HG03571 (cell line): ENCODE measurements at regions not wholly inside any gene's neighbourhood (a gene's known extent, or its start where the extent isn't known, plus 50 kb on each side); places are given as distances from the start of the nearest gene placed in this dataset.
"Not testable (repeated sequence)": the region's sequence is repeated elsewhere in the genome, so short reads cannot be mapped to it uniquely, and the experiment has no call there.

Source experiments
- ATAC-seq: cut with Tn5 transposase; IDR thresholded peaks from one replicate; pipeline ENCODE4 v1.9.1; 2021; ENCODE audit not compliant: unreplicated experiment

DNA sequence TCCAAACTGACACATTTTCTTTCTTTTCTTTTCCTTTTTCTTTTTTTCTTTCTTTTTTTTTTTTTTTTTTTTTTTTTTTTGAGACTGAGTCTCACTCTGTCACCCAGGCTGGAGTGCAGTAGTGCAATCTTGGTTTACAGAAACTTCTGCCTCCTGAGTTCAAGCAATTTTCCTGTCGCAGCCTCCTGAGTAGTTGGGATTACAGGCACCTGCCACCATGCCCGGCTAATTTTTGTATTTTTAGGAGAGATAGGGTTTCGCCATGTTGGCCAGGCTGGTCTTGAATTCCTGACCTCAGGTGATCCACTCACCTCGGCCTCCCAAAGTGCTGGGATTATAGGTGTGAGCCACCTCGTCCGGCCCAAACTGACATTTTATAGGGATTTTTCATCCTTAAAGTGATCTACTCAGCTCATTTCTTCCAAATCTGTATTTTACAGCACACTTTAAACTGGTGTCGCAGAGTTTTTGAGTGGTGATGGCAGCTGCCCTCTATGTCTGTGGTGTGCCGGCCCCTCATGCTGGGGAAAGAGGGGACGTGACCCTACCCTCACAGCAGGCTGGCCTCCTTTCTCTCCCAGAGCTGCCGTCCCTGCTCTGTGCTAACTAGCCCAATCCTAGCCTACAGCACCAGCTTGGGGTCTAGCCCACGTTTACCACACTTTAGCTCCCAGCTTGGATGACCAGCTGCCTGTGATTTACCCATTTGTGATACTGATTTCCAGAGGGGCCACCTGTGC, 211.9 kb upstream of the HAAO start:
- not testable (repeated sequence) for ATAC-seq

DNA sequence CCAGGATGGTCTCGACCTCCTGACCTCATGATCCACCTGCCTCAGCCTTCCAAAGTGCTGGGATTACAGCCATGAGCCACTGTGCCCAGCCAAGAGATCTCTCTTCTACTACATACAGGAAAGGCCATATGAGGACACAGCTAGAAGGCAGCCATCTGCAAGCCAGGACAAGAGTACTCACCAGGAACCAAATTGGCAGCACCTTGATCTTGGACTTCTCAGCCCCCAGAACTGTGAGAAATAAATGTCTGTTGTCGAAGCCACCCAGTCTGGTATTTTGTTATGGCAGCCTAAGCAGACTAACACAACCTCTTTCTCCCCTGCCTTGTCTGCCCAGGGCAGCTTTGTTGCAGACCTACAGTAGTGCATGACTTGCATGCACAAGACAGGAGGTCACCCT, 211.3 kb upstream of the HAAO start:
- no peak for ATAC-seq

DNA sequence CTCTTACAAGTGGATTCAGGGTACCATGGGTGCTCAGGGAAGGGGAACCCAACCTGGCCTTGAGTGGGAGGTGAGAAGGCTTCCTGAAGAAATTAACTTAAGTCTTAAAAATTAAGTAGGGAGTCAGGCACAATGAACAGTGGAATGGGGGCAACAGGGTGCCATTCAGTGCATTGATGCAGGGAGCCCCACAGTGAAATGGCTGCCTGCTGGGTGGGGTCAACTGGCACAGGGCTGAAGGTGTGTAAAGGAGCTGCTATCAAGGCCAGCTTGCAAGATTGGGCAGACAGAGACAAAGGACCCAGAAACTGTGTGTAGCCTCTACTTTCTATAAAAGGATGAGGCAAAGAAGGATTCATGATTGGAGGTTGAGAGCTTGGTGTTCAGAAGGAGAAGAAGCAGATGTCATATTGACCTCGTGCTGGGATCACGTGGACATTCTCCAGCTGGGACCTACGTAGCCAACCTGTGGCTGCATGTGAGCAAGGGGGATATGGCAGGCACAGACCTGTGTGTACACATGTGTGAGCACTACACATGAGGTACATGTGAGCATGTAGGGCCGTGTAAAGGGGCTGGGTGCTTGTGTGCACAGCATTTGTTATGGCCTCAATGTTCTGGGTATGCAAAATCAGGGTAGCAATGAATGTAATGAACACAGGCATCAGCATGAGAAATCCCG, 209.5 kb upstream of the HAAO start:
- no peak for ATAC-seq

DNA sequence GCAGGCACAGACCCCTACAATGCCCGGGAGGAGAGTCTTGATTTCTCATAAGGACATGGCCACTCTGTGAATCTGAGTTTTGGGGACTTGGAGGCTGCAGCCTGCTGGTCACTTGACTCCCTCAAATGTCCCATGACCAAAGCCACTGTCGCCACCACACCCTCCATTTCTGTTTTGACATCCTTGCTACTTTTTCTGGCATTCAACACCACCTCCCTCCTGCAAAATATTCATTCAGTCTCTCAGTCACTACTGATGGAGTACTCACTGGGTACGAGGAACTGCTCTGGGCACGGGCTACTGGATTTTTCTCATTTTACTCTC, 208.6 kb upstream of the HAAO start:
- ATAC-seq: no peak

DNA sequence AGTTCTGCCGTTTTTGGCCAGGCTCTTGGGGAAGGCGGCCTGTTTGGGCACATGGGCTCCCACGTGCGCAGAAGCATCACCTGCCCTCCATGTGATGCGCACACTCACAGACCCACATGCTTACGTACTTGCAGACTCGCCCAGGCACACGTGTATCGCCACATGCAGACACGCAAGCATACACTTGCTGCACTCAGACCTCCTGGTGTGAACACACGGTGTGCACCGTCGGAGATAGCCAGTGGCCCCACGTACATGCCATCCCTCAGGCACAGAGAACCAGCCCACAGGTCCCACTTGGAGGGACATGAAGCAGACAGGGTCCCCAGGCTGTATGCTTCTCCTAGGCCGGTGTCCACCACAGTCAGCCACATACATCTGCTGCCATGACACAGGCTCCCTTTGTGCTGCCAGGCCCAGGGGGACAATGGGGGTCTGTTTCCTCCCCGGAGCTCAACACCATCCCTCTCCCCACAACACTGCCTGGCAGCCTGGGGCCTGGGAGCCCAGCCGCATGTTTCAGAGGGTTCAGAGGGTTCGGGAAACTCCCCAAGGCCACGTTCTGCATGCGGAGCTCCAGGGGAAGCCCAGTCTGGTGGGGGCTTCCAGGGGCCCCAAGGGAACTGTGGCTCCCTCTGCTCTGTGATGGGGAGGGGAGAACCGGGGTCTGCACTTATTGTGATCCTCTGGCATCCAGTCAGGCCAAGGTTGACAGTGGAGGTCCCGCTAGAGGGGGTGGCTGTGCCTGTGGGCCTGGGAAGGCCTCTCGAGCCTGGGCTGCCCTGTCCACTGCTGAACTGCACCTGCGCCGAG, 208.1 kb upstream of the HAAO start:
- no peak for ATAC-seq

DNA sequence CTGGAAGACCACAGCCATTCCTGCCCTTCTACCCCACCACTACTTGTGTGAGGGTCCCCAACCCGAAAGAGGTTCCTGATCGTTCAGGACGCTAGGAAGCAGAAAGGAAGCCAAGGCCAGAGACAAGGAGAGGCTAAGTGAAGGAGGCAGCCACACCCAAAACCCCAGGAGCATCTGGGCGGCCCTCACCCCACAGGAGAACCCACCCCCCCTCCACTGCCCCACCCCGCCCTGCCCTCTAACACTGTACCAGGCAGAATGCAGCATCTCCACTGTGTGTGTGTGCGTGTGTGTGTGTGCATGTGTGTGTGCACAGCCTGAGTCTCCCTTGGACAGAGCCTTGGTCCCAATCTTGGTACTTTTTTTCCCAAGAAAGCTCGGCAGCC, 207.5 kb upstream of the HAAO start:
- ATAC-seq: no peak

DNA sequence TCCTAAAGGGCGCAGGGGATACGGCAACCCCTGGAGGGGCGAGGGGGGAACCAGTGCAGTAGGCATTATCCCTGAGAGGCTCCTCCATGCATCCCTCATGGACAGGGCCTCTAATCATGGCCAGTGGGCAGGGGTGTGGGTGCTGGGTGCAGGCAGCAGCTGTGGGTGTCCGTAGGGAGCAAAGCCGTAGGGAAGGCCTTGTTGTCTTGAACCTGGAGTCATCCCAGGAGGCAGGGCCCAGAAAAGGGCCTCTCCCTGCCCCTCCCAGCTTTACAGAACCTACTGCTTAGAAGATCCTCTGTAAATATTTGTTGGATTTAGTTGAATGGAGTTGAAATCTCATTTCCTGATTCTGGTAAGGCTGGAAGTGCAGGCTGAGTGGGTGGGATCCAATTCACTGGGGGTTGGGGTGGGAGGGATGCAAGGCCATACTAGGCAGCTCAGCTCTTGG, 207.0 kb upstream of the HAAO start:
- ATAC-seq: no peak

DNA sequence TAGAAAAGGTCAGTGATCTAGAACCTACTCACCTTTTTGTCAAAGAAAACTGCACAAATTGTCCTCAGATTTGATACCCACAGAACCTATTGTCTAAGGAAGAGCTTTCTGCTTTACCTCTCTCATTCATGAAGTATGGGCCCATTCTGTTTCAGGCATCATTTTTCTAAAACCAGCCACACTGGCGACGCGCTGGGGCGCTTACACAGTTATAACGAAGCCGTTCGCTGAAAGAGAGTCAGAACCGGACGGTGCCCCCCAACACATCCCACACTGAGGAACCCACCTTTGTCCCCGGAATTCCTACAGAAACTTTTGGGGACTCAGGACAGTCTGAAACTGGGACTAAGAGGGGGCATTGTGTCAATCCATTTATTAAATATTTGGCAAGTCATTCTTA, 206.3 kb upstream of the HAAO start:
- ATAC-seq: no peak

DNA sequence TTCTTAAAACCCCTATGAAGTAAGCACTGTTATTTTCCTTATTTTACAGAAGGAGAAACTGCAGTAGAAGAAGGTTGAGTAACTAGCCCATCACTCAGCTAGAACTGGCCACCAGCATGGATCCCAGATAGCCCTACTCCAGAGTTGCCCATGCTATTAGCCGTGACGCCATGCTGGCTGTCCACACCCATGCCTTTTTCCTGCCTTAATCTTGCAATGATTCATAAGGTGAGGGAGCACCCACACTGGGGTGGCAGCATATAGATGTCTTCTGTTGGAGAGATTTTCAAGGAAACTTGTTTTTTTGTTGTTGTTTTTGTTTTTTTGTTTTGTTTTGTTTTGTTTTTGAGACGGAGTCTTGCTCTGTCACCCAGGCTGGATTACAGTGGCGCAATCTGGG, 204.1 kb upstream of the HAAO start:
- ATAC-seq: no peak

DNA sequence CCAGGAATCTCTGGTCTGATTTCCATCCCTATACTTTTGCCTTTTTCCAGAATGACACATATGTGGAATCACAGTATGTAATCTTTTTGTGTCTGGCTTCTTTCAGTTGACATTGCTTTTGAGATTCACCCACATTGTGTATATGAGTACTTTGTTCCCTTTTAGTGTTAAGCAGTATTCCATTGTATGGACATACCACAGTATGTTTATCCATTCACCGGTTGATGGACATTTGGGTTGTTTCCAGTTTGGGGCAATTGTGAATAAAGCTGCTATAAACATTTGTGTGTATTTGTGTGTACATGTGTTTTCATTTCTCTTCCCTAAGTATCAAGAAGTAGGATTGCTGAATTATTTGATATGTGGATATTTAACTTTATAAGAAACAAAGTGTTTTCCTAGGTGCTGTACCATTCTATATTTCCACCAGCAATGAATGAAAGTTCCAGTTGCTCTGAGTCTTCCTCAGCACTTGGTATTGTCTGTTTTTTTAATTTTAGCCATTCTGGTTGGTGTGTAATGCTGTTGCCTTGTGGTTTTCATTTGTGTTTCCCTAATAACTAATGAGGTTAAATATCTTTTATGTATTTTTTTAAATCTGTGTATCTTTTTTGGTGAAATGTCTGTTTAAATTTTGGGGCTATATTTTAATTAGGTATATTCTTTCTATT, 203.5 kb upstream of the HAAO start:
- no peak for ATAC-seq

DNA sequence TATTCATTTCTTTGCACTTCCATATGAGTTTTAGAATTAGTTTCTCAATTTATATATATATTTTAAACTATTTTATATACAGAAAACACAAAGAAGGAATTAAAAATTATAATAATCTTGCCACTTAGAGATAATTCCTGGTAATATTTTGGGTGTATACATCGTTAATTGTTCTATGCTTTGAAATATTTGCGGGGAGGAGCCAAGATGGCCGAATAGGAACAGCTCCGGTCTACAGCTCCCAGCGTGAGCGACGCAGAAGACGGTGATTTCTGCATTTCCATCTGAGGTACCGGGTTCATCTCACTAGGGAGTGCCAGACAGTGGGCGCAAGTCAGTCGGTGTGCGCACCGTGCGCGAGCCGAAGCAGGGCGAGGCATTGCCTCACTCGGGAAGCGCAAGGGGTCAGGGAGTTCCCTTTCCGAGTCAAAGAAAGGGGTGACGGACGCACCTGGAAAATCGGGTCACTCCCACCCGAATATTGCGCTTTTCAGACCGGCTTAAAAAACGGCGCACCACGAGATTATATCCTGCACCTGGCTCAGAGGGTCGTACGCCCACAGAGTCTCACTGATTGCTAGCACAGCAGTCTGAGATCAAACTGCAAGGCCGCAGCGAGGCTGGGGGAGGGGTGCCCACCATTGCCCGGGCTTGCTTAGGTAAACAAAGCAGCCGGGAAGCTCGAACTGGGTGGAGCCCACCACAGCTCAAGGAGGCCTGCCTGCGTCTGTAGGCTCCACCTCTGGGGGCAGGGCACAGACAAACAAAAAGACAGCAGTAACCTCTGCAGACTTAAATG, 197.1 kb upstream of the HAAO start:
- ATAC-seq: not testable (repeated sequence)

DNA sequence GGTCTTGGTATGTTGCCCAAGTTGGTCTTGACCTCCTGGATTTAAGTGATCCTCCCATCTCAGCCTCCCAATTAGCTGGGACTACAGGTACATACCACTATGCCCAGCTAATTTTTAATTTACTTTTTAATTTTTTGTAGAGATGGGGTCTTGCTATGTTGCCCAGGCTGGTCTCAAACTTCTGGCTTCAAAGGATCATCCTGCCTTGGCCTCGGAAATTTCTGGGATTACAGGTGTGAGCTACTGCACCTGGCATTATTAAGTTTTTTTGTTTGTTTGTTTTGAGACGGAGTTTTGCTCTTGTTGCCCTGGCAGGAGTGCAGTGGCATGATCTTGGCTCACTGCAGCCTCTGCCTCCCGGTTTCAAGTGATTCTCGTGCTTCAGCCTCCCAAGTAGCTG, 195.7 kb upstream of the HAAO start:
- not testable (repeated sequence) for ATAC-seq

DNA sequence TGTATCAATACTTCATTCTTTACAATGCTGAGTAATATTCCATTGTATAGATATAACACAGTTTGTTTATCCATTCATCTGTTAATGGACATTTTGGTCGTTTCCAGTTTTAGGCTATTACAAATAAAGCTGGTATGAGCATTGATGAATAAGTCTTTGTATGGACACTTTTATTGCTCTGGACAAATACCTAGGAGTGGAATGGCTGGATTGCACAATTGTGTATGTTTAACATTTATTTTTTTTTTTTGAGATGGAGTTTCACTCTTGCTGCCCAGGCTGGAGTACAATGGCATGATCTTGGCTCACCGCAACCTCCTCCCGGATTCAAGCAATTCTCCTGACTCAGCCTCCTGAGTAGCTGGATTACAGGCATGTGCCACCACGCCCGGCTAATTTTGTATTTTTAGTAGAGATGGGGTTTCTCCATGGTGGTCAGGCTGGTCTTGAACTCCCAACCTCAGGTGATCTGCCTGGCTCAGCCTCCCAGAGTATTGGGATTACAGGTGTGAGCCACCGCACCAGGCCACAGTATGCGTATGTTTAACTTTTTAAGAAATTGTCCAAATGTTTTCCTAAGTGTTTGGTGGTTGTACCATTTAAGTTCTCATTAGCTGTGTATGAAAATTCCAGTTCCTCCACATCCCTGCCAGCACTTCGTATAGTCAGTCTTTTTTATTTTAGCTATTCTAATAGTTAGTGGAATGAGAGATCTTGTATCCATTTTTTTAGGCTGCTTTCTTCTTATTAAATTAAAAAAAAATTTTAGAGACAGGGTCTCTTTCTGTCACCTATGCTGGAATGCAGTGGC, 194.9 kb upstream of the HAAO start:
- no peak for ATAC-seq

DNA sequence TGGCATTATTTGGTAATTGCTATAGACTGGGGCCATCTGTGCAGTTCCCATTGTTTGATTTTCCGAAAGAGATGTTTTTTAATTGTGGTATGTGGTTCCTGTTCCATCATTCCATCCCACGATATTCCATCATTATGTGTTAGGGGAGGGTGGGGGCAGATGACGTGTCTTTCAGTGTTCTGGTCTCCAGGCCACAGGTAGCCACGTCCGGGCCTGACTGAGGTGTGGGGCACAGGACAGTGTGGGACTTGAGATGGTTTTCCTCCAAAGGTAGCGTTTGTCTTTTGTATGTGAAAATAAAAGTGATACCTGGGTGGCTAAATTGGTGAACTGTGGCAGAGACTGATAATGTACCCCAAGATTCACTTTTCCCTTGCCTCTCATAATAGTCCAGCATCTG, 192.2 kb upstream of the HAAO start:
- ATAC-seq: no peak

DNA sequence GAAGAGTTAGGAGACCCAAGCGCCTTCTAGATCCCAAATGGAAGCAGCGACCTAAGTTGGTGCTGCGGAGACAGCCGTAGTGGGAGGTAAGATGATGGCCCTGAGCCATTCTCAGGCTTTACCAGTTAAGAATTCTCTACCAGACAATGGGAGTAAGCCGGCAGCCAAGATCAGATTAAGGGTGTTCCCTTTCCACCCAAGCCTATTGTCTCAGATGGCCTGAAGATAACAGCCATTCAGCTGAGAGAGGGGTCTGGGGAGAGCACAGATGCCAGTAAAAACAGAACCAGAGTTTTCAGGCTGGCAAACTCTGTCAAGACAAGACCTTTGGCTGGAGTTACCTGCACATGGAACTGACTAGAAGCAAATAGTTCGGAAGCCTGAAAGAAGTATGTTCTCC, 191.7 kb upstream of the HAAO start:
- no peak for ATAC-seq

DNA sequence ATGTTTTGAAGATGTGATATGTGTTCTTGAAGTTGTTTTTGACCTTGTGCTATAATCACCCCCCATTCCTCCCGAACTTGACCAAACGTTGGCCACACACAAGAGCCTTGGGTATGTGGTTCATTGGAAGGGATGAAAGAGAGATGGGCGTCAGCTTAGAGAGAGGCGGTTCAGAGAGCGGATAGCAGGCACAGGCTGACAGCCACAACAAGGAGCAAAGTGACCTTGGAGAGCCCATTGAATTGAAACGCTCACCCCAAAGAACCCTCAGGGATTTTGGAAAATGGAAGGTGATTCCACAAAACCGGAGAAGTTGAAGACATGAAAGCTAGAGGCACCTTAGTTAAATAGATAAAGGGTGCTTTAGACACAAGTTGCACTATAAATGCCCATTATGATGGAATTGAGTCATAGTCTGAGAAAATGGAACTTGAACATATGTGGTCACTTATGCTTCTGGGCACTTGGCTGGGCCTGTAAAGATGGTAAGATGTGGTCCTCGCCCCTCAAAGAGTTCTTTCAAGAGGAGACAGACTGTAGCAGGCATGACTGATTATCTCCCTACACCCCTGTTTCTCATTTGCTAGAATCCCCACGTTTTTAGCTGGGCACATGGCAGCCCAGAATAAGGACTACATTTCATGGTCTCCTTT, 188.5 kb upstream of the HAAO start:
- ATAC-seq: no peak

DNA sequence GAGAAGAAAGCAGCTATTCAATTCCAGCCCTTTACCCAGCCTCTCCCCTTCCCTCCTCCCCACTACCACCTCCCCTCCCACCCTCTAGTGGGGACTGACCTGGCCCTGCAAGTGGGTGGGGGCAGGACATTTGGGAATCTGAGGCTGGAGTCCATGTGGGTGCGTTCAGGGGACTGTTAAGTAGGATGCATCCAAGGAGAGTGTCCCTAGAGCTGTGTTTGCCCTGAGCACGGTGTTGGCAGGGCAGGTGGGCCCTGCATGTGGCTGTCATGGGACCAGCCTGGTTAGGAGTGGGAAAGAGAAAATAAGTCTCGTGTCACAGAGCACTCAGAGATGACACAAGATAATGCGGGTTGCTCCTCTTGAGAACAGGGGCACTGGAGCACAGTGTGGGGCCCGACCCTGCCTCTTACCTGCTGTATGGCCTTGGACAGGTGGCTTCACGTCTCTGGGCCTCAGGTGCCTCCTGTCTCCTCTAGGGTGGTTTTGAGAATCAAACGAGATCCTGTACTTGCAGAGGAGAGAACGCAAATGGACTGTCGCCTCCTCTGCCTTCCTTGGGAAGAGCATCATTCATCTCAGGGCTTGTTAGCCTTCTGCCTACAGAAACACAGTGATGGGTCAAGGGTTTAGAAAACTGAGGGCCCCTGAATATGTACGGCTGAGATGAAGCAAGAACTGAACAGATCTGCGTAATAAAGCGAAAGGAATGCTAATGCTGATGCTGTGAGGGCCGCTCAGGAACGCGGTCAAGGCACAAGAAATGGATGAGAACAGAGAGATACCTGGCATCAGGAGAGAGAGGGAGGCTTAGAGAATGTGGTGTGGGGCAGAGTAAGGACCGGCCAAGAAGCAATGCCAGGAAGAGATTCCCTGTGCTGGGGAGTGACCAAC, 187.7 kb upstream of the HAAO start:
- ATAC-seq: no peak

DNA sequence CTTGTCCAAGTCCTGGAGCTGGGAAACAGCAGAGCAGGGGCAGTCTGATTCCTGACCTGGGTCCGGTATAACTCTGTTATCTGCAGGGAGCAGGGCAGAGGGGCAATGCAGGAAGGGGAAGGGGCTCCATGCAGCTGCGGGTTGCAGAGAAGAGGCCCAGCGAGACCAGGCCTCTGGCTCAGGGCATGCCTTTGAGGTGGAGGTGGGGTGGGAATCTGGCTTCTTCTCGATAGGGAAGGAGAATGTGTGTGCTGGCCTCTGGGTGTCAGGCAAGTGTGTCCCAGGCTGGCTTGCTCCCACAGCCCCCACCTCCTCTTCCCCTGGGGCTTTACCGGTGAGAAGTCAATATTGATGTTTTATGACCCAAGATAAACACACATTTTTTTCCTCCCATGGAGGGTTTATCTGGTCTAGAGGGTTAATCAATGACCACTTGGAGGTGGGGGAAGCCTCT, 187.1 kb upstream of the HAAO start:
- ATAC-seq: no peak
